ENCODE measurements at regions not wholly inside any gene's neighbourhood (a gene's known extent, or its start where the extent isn't known, plus 50 kb on each side); places are given as distances from the start of the nearest gene placed in this dataset.

DNA sequence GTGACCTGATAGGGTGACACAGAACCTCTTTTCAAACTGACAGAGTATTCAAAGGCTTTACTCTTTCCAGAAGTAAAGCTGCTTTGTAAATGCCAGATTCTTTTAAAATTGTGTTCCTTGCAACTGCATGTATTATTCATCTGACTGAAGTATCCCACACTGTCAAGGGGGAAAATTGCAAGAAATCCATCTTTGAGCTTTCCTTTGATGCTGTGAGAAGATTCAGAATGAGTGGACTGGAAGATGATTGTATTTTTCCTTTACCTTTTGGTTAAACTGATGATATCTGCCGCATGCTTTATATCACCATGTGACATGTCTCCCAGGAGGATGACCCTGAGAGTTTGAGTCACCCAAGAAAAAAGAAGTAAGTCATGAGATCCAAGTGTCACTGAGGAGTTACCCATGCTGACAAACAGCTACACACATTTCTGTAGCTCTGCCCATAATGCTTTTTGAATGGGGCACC, 250.8 kb upstream of the CBLB start:
- TF ChIP-seq, protein P1, sequence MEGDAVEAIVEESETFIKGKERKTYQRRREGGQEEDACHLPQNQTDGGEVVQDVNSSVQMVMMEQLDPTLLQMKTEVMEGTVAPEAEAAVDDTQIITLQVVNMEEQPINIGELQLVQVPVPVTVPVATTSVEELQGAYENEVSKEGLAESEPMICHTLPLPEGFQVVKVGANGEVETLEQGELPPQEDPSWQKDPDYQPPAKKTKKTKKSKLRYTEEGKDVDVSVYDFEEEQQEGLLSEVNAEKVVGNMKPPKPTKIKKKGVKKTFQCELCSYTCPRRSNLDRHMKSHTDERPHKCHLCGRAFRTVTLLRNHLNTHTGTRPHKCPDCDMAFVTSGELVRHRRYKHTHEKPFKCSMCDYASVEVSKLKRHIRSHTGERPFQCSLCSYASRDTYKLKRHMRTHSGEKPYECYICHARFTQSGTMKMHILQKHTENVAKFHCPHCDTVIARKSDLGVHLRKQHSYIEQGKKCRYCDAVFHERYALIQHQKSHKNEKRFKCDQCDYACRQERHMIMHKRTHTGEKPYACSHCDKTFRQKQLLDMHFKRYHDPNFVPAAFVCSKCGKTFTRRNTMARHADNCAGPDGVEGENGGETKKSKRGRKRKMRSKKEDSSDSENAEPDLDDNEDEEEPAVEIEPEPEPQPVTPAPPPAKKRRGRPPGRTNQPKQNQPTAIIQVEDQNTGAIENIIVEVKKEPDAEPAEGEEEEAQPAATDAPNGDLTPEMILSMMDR (IDR thresholded peaks at IDR 0.05): no peak
- TF ChIP-seq POLR2A (IDR thresholded peaks at IDR 0.05): no peak

All from uterus (tissue), 2 donors.